Smooth muscle cell (in vitro differentiated cells): ENCODE measurements at regions not wholly inside any gene's neighbourhood (a gene's known extent, or its start where the extent isn't known, plus 50 kb on each side); places are given as distances from the start of the nearest gene placed in this dataset.

ENCODE experiments used
- DNase-seq: peaks from one replicate; lab custom pipeline; 2025; ENCODE audit not compliant: unreplicated experiment; lab: John Stamatoyannopoulos, UW
- H2AFZ ChIP-seq: fragments of 200-600 bp; sonication (generic); 2 replicates; pipeline ENCODE4 v1.6.0; 2016; ENCODE audit warnings: antibody characterized with exemption, low read depth, mild to moderate bottlenecking
- H3F3A ChIP-seq: fragments of 200-600 bp; sonication (generic); 2 replicates; pipeline ENCODE4 v1.6.0; 2017; ENCODE audit warnings: antibody characterized with exemption, low read depth
- H3K27ac ChIP-seq: fragments of 200-600 bp; sonication (generic); 2 replicates; pipeline ENCODE4 v1.5.1; 2016; ENCODE audit warnings: low read depth, mild to moderate bottlenecking
- H3K27me3 ChIP-seq: fragments of 200-600 bp; sonication (generic); 2 replicates; pipeline ENCODE4 v1.6.1; 2016; ENCODE audit warnings: low read depth, mild to moderate bottlenecking
- H3K36me3 ChIP-seq: fragments of 200-600 bp; sonication (generic); 2 replicates; pipeline ENCODE4 v1.5.1; 2016; ENCODE audit warnings: low read depth
- H3K4me1 ChIP-seq: fragments of 200-600 bp; sonication (generic); 2 replicates; pipeline ENCODE4 v1.5.1; 2016; ENCODE audit warnings: low read depth
- H3K4me2 ChIP-seq: fragments of 200-600 bp; sonication (generic); 2 replicates; pipeline ENCODE4 v1.6.0; 2016; ENCODE audit warnings: mild to moderate bottlenecking
- H3K4me3 ChIP-seq: fragments of 200-600 bp; sonication (generic); 2 replicates; pipeline ENCODE4 v1.5.1; 2016; ENCODE audit warnings: mild to moderate bottlenecking
- H3K79me2 ChIP-seq: fragments of 200-600 bp; sonication (generic); 2 replicates; pipeline ENCODE4 v1.6.0; 2016; ENCODE audit warnings: low read depth, mild to moderate bottlenecking
- H3K9ac ChIP-seq: fragments of 200-600 bp; sonication (generic); 2 replicates; pipeline ENCODE4 v1.6.0; 2016; ENCODE audit warnings: low read depth
- H3K9me3 ChIP-seq: fragments of 200-600 bp; sonication (generic); replicated peaks from 2 replicates; pipeline ENCODE4 v1.5.1; 2016; ENCODE audit warnings: low read depth
- H4K20me1 ChIP-seq: fragments of 200-600 bp; sonication (generic); 2 replicates; pipeline ENCODE4 v1.6.0; 2016; ENCODE audit warnings: low read depth
- CTCF ChIP-seq: fragments of 200-600 bp; sonication (generic); IDR thresholded peaks from 2 replicates; pipeline ENCODE4 v1.5.1; 2017; ENCODE audit warnings: borderline replicate concordance, mild to moderate bottlenecking, antibody characterized with exemption; ENCODE audit not compliant: insufficient read depth, poor library complexity, severe bottlenecking
- WGBS: methylation state at CpG from one replicate; pipeline ENCODE4 v1.1.7; 2016; ENCODE audit warnings: low lambda C conversion rate; 5-methylcytosine and 5-hydroxymethylcytosine counted together

- no peaks in the 10 kb centered on the region for H3K79me2 ChIP-seq
Observed at GRCh38 chr20:24718277-24718676, 230.8 kb upstream of the CST7 start.

GRCh38 chr20:24718696-24719095, 230.4 kb upstream of the CST7 start:
- no peaks in the 10 kb centered on the region for H3K4me1 ChIP-seq
- no peaks in the 10 kb centered on the region for H3K9me3 ChIP-seq
- H2AFZ ChIP-seq = no peak overlapping the region
- H3K9ac ChIP-seq = no peak overlapping the region
- H3K4me2 ChIP-seq = no peak overlapping the region
- no peaks in the 10 kb centered on the region for H4K20me1 ChIP-seq
- DNase-seq = no peak
- H3K79me2 ChIP-seq = no peaks in the 10 kb centered on the region
- no peaks in the 10 kb centered on the region for H3K27me3 ChIP-seq
- H3K4me3 ChIP-seq = no peak overlapping the region
- WGBS = 100% methylated on average over 1 of the region's 1 CpG
- H3K36me3 ChIP-seq = no peaks in the 10 kb centered on the region
- TF ChIP-seq CTCF = no peak
- H3K27ac ChIP-seq = no peak overlapping the region
- H3F3A ChIP-seq = no peaks in the 10 kb centered on the region

More at GRCh38 chr20:24718277-24718676, 230.8 kb upstream of the CST7 start:
- Histone ChIP-seq H3K9ac (no peak overlapping the region), H2AFZ (no peak overlapping the region), H3K27me3 (no peaks in the 10 kb centered on the region), H3K4me3 (no peak overlapping the region), H3K4me1 (no peaks in the 10 kb centered on the region), H3K9me3 (no peaks in the 10 kb centered on the region), H4K20me1 (no peaks in the 10 kb centered on the region), H3F3A (no peaks in the 10 kb centered on the region), H3K36me3 (no peaks in the 10 kb centered on the region), H3K4me2 (no peak overlapping the region), H3K27ac (no peak overlapping the region)
- DNase-seq = no peak
- no peak for TF ChIP-seq CTCF
- WGBS = 86% methylated on average over 2 of the region's 2 CpGs

GRCh38 chr20:24720957-24721356, 228.1 kb upstream of the CST7 start:
- no peaks in the 10 kb centered on the region for H3K36me3 ChIP-seq
- no peaks in the 10 kb centered on the region for H3F3A ChIP-seq
- no peak overlapping the region for H3K9ac ChIP-seq
- H3K4me1 ChIP-seq = no peaks in the 10 kb centered on the region
- H2AFZ ChIP-seq = no peak overlapping the region
- 92% methylated on average over 4 of the region's 4 CpGs for WGBS
- no peaks in the 10 kb centered on the region for H3K27me3 ChIP-seq
- H3K79me2 ChIP-seq = no peaks in the 10 kb centered on the region
- H3K4me3 ChIP-seq = no peak overlapping the region
- no peak overlapping the region for H3K27ac ChIP-seq
- no peak for TF ChIP-seq CTCF
- no peaks in the 10 kb centered on the region for H3K9me3 ChIP-seq
- H3K4me2 ChIP-seq = no peak overlapping the region
- H4K20me1 ChIP-seq = no peaks in the 10 kb centered on the region
- no peak for DNase-seq

- H3K9ac ChIP-seq = no peak overlapping the region
- H3K4me2 ChIP-seq = no peak overlapping the region
- no peak overlapping the region for H2AFZ ChIP-seq
- H3K27me3 ChIP-seq = no peaks in the 10 kb centered on the region
- DNase-seq = no peak
- no peak for TF ChIP-seq CTCF
- H3F3A ChIP-seq = no peaks in the 10 kb centered on the region
- H3K4me1 ChIP-seq = no peaks in the 10 kb centered on the region
- H3K79me2 ChIP-seq = no peaks in the 10 kb centered on the region
- no peaks in the 10 kb centered on the region for H4K20me1 ChIP-seq
- H3K9me3 ChIP-seq = no peaks in the 10 kb centered on the region
- no peak overlapping the region for H3K27ac ChIP-seq
- H3K36me3 ChIP-seq = no peaks in the 10 kb centered on the region
- 67% methylated on average over 2 of the region's 2 CpGs for WGBS
- H3K4me3 ChIP-seq = no peak overlapping the region
Observed at GRCh38 chr20:24721891-24722568, 227.0 kb upstream of the CST7 start.
